ENCODE measurements at regions not wholly inside any gene's neighbourhood (a gene's known extent, or its start where the extent isn't known, plus 50 kb on each side); places are given as distances from the start of the nearest gene placed in this dataset.

- H3K9me3 Mint-ChIP-seq, result no peaks in the 10 kb centered on the region
- ATAC-seq, result no peak
- H3K36me3 ChIP-seq (ENCODE audit: control insufficient read depth, insufficient read depth, low read length), result no peaks in the 10 kb centered on the region
- intact Hi-C loops (cut with micrococcal nuclease), result no loop called here
- TF ChIP-seq CTCF (IDR thresholded peaks at IDR 0.05), result no peak
- H3K36me3 Mint-ChIP-seq, result no peaks in the 10 kb centered on the region
- H3K27me3 Mint-ChIP-seq (ENCODE audit: low read depth in 2 of 2), result peaks cover 0 to 2% of the 10 kb centered on the region in 2 donors
- no peaks in the 10 kb centered on the region for H3K9me3 ChIP-seq (ENCODE audit: control insufficient read depth, insufficient read depth, low read length)
- no peaks in the 10 kb centered on the region for H3K4me1 ChIP-seq (ENCODE audit: control insufficient read depth, insufficient read depth, low read length)
- 37% methylated on average over 11 of the region's 11 CpGs for WGBS (ENCODE audit: insufficient coverage)
- DNase-seq, result no peak
- H3K27ac Mint-ChIP-seq, result no peak overlapping the region
- H3K4me3 ChIP-seq (ENCODE audit: low read length), result no peak overlapping the region
- H3K4me3 Mint-ChIP-seq, result no peak overlapping the region
- H3K4me1 Mint-ChIP-seq, result no peaks in the 10 kb centered on the region
- H3K27me3 ChIP-seq (ENCODE audit: control insufficient read depth, insufficient read depth, low read length), result no peaks in the 10 kb centered on the region
- H3K27ac ChIP-seq (ENCODE audit: low read length), result no peak overlapping the region
Measured at GRCh38 chr5:168047043-168047668, 244.3 kb upstream of the WWC1 start.

- WGBS (ENCODE audit: insufficient coverage), result 22% methylated on average over 1 of the region's 1 CpG
- no peaks in the 10 kb centered on the region for H3K36me3 ChIP-seq (ENCODE audit: control insufficient read depth, insufficient read depth, low read length)
- no peak overlapping the region for H3K27ac ChIP-seq (ENCODE audit: low read length)
- Mint-ChIP-seq H3K4me3 (no peak overlapping the region), H3K9me3 (no peaks in the 10 kb centered on the region), H3K27ac (no peak overlapping the region), H3K36me3 (no peaks in the 10 kb centered on the region), H3K27me3 (ENCODE audit: low read depth in 2 of 2) (peaks cover 0 to 2% of the 10 kb centered on the region in 2 donors), H3K4me1 (no peaks in the 10 kb centered on the region)
- H3K9me3 ChIP-seq (ENCODE audit: control insufficient read depth, insufficient read depth, low read length), result no peaks in the 10 kb centered on the region
- H3K4me1 ChIP-seq (ENCODE audit: control insufficient read depth, insufficient read depth, low read length), result no peaks in the 10 kb centered on the region
- TF ChIP-seq CTCF (IDR thresholded peaks at IDR 0.05), result no peak
- H3K4me3 ChIP-seq (ENCODE audit: low read length), result no peak overlapping the region
- no peaks in the 10 kb centered on the region for H3K27me3 ChIP-seq (ENCODE audit: control insufficient read depth, insufficient read depth, low read length)
- intact Hi-C loops (cut with micrococcal nuclease), result no loop called here
- ATAC-seq (no peak), DNase-seq (no peak)
Measured at GRCh38 chr5:168047669-168048111, 243.8 kb upstream of the WWC1 start.

- Mint-ChIP-seq H3K36me3 (no peaks in the 10 kb centered on the region), H3K4me3 (no peak overlapping the region), H3K27me3 (ENCODE audit: low read depth in 2 of 2) (peaks cover 0 to 2% of the 10 kb centered on the region in 2 donors), H3K9me3 (no peaks in the 10 kb centered on the region), H3K4me1 (no peaks in the 10 kb centered on the region), H3K27ac (no peak overlapping the region)
- ATAC-seq (no peak), DNase-seq (no peak)
- Histone ChIP-seq H3K9me3 (ENCODE audit: control insufficient read depth, insufficient read depth, low read length) (no peaks in the 10 kb centered on the region), H3K4me1 (ENCODE audit: control insufficient read depth, insufficient read depth, low read length) (no peaks in the 10 kb centered on the region), H3K27ac (ENCODE audit: low read length) (no peak overlapping the region), H3K36me3 (ENCODE audit: control insufficient read depth, insufficient read depth, low read length) (no peaks in the 10 kb centered on the region), H3K4me3 (ENCODE audit: low read length) (no peak overlapping the region), H3K27me3 (ENCODE audit: control insufficient read depth, insufficient read depth, low read length) (no peaks in the 10 kb centered on the region)
- TF ChIP-seq CTCF (IDR thresholded peaks at IDR 0.05), result no peak
- intact Hi-C loops (cut with micrococcal nuclease), result no loop called here
- WGBS (ENCODE audit: insufficient coverage), result no CpG with 5 or more reads among the region's 1 CpG
Measured at GRCh38 chr5:168048486-168048885, 243.0 kb upstream of the WWC1 start.

- WGBS (ENCODE audit: insufficient coverage), result 89% methylated on average over 4 of the region's 4 CpGs
- Histone ChIP-seq H3K9me3 (ENCODE audit: control insufficient read depth, insufficient read depth, low read length) (no peaks in the 10 kb centered on the region), H3K27me3 (ENCODE audit: control insufficient read depth, insufficient read depth, low read length) (no peaks in the 10 kb centered on the region), H3K4me3 (ENCODE audit: low read length) (no peak overlapping the region), H3K4me1 (ENCODE audit: control insufficient read depth, insufficient read depth, low read length) (no peaks in the 10 kb centered on the region), H3K27ac (ENCODE audit: low read length) (no peak overlapping the region), H3K36me3 (ENCODE audit: control insufficient read depth, insufficient read depth, low read length) (no peaks in the 10 kb centered on the region)
- ATAC-seq, result no peak
- peaks cover 0 to 2% of the 10 kb centered on the region in 2 donors for H3K9me3 Mint-ChIP-seq
- DNase-seq, result no peak
- intact Hi-C loops (cut with micrococcal nuclease), result no loop called here
- H3K27ac Mint-ChIP-seq, result no peak overlapping the region
- H3K27me3 Mint-ChIP-seq (ENCODE audit: low read depth in 2 of 2), result peaks cover 0 to 4% of the 10 kb centered on the region in 2 donors
- no peak overlapping the region for H3K4me3 Mint-ChIP-seq
- H3K36me3 Mint-ChIP-seq, result no peaks in the 10 kb centered on the region
- no peaks in the 10 kb centered on the region for H3K4me1 Mint-ChIP-seq
- TF ChIP-seq CTCF (IDR thresholded peaks at IDR 0.05), result no peak
Measured at GRCh38 chr5:168052686-168053085, 238.8 kb upstream of the WWC1 start.

All from natural killer cell (primary cell).